MG63 (cell line): ENCODE measurements at regions not wholly inside any gene's neighbourhood (a gene's known extent, or its start where the extent isn't known, plus 50 kb on each side); places are given as distances from the start of the nearest gene placed in this dataset.
"Not testable (repeated sequence)": the region's sequence is repeated elsewhere in the genome, so short reads cannot be mapped to it uniquely, and the experiment has no call there.

Source experiments
- DNase-seq: peaks from one replicate; pipeline ENCODE4 v3.0.0-alpha.2; 2020
- H3K27me3 ChIP-seq: fragments of 250-450 bp; sonication (Bioruptor Pico); 2 replicates; pipeline ENCODE4 v1.5.1; 2020; ENCODE audit warnings: mild to moderate bottlenecking, moderate library complexity
- H3K36me3 ChIP-seq: fragments of 250-450 bp; sonication (Bioruptor Pico); 2 replicates; pipeline ENCODE4 v1.5.1; 2020; ENCODE audit warnings: mild to moderate bottlenecking, moderate library complexity
- H3K4me3 ChIP-seq: fragments of 250-450 bp; sonication (Bioruptor Pico); 2 replicates; pipeline ENCODE4 v1.5.1; 2020; ENCODE audit warnings: mild to moderate bottlenecking, moderate library complexity
- H3K9me3 ChIP-seq: fragments of 250-450 bp; sonication (Bioruptor Pico); 2 replicates; pipeline ENCODE4 v1.5.1; 2020; ENCODE audit warnings: mild to moderate bottlenecking, moderate library complexity

DNA sequence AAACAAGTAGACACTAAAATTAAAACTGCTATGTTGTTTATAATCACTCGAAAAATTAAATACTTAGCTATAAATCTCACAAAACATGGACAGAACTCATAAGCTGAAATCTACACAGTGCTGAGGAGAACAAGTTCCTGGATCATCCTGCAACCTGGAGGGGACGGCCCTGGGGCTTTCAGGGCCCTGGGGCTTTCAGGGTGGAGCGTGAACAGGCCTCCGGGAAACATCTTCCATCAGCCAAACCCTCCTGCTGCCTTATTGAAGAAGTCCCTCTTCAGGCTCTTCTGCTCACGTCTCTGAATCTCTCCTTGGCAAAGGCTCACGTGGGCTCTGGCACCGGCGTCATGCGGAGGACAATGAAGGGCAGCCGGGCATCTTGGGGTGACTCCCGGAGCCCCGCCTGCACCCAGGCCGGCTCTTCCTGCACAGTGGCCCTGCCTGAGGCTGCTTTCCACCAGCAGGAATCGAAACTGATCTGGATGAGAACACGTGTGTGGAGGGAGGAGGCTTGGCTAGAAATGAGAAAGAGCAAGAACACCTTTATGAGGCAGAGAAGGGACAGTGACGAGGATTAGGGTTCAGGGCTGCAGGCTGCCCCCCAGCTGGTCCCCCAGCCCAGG, 127.3 kb downstream of the CDRT15L2 start:
- no peak for DNase-seq
- no peaks in the 10 kb centered on the region for H3K36me3 ChIP-seq
- H3K4me3 ChIP-seq = no peak overlapping the region
- H3K27me3 ChIP-seq = no peaks in the 10 kb centered on the region
- no peaks in the 10 kb centered on the region for H3K9me3 ChIP-seq

DNA sequence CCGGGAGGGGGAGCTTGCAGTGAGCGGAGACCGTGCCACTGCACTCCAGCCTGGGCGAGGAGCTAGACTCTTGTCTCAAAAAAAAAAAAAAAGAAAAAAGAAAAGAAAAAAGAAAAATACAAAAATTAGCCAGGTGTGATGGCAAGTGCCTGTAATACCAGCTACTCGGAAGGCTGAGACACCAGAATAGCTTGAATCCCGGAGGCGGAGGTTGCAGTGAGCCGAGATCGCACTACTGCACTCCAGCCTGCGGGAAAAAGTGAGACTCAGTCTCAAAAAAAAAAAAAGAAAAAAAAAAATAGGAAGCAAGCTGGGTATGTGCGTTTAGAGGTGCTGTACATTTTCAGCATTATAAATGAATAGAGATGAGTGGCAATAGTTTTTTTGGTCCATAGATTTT, 129.3 kb downstream of the CDRT15L2 start:
- DNase-seq, H3K4me3 ChIP-seq, H3K9me3 ChIP-seq, H3K36me3 ChIP-seq, H3K27me3 ChIP-seq: not testable (repeated sequence)

DNA sequence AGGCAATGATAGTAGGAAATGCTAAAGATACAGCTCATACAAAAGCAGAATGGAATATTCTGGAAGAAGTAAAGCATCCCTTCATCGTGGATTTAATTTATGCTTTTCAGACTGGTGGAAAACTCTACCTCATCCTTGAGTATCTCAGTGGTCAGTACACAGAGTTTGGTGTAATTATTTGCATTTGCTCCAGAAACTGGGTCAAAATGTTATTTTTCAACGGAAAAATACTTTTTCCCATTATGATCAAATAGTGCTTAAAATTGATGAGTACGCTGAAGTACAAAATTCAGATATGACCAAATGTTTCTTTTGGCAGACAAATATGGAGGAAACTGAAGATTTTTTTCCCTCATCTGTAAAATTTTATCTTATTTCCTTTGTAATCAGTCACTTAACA, 137.0 kb downstream of the CDRT15L2 start:
- DNase-seq, H3K27me3 ChIP-seq, H3K9me3 ChIP-seq, H3K36me3 ChIP-seq, H3K4me3 ChIP-seq: not testable (repeated sequence)

DNA sequence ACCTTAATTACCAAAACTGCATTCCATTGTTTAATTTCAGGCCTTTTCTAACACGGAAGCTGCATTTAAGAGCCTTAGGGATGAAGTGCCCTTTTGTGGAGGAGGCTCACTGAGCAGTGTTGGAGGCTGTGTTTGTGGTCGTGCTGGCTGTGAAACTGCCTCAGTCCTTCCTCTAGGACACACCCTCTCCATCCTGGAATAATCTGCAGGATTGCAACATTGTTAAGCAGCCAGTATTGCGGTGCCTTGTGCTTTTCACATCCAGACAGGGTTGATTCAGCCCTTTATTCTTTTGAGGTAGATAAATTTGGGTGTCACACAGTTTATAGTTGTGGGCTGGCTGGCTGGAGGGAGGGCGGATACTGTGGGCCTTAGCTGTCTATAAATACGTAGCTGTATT, 141.6 kb downstream of the CDRT15L2 start:
- DNase-seq = no peak
- H3K4me3 ChIP-seq = no peak overlapping the region

DNA sequence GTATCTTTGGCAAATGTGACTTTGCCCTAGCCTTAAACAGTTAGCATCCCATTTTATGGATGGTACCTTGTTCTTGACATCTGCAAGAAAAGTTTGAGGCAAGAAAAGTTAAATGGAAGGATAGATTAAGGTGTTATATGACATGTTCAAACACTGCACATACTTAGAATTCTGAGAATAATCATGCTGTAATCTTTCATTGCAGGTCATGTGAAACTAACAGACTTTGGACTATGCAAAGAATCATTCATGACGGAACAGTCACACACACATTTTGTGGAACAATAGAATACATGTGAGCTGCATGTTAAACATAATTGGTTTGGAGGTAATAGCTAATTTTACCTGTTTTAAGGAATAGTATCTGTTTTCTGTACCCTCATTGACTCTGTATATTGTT, 144.9 kb downstream of the CDRT15L2 start:
- H3K36me3 ChIP-seq, DNase-seq, H3K4me3 ChIP-seq, H3K27me3 ChIP-seq, H3K9me3 ChIP-seq: not testable (repeated sequence)

More for the DNA sequence above, 141.6 kb downstream of the CDRT15L2 start:
- H3K9me3 ChIP-seq = no peaks in the 10 kb centered on the region
- H3K27me3 ChIP-seq = no peaks in the 10 kb centered on the region
- no peaks in the 10 kb centered on the region for H3K36me3 ChIP-seq

DNA sequence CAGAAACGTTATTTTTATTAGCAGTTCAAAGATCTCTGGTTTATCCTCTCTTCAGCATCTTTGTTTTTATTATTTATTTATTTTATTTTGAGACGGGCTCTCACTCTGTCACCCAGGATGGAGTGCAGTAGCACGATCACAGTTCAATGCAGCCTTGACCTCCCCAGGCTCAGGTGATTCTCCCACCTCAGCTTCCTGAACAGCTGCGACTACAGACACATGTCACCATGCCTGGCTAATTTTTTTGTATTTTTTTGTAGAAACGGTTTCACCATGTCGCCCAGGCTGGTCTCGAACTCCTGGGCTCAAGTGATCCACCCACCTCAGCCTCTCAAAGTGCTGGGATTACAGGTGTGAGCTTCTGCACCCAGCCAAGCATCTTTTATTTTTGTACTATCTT, 147.7 kb downstream of the CDRT15L2 start:
- not testable (repeated sequence) for H3K4me3 ChIP-seq, H3K36me3 ChIP-seq, H3K9me3 ChIP-seq, DNase-seq, H3K27me3 ChIP-seq

DNA sequence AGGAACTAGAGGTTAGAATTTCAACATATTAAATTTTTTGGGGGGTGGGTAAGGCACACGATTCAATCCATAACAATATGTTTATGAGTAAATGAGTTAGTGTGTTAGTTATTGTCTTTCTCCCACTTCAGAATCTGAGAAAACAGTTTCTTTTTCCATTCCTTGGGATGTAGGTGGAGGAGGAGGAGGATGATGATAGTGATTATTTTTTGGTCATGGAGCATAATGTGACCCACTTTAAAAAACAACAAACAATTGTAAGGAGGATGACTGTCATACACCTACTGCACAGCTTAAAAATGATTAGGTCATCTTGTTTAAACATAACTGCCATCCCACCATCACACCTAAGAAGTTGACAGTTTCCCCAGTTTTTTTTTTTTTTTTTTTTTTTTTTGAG, 148.7 kb downstream of the CDRT15L2 start:
- Histone ChIP-seq H3K36me3 (no peaks in the 10 kb centered on the region), H3K4me3 (no peak overlapping the region), H3K9me3 (no peaks in the 10 kb centered on the region), H3K27me3 (no peaks in the 10 kb centered on the region)
- DNase-seq = no peak

DNA sequence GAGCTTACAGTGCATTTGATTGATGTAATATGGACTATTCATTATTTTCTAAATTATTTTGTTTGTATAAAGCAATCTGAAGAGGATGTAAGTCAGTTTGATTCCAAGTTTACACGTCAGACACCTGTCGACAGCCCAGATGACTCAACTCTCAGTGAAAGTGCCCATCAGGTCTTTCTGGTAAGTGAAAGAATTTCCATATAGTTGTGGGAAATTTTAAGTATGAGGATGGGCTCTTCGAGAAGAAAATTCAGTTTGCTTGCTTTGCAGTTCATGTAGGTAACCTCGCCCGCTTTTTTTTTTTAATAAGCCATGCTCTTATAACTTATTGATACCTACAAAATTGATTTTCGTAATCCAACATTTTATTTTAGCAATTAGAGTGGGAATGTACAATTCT, 151.6 kb downstream of the CDRT15L2 start:
- H3K27me3 ChIP-seq, H3K36me3 ChIP-seq, DNase-seq, H3K9me3 ChIP-seq, H3K4me3 ChIP-seq: not testable (repeated sequence)

DNA sequence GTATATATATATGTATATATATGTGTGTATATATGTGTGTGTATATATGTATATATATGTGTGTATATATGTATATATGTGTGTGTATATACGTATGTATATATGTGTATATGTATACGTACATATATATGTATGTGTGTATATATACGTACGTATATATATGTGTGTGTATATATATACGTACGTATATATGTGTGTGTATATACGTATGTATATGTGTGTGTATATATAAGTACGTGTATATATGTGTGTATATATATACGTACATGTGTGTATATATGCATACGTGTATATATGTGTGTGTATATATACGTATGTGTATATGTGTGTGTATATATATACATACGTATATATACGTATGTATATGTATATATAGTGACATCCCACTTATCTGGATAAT, 154.4 kb downstream of the CDRT15L2 start:
- Histone ChIP-seq H3K27me3 (no peaks in the 10 kb centered on the region), H3K9me3 (no peaks in the 10 kb centered on the region), H3K4me3 (no peak overlapping the region), H3K36me3 (no peaks in the 10 kb centered on the region)
- DNase-seq = no peak

DNA sequence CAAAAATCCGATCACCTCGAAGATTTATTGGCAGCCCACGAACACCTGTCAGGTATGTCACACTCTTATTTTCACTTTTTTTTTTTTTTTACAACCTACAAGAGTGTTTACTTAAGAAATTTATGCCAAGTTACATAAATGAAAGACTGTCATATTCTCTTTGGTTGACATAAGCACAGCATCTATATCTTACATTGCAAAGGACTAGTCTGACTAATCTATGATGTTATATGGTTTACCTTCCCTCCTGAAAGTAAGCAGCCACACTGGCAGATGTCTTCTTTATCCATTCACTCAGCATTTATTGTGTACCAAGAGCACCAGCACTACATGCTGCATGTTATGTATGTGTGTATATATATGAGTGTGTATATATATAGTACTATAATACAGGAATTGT, 156.3 kb downstream of the CDRT15L2 start:
- Histone ChIP-seq H3K4me3 (no peak overlapping the region), H3K9me3 (no peaks in the 10 kb centered on the region), H3K36me3 (no peaks in the 10 kb centered on the region), H3K27me3 (peaks cover under 1% of the 10 kb centered on the region; the same call in 1 of the 2 replicates)
- no peak for DNase-seq

DNA sequence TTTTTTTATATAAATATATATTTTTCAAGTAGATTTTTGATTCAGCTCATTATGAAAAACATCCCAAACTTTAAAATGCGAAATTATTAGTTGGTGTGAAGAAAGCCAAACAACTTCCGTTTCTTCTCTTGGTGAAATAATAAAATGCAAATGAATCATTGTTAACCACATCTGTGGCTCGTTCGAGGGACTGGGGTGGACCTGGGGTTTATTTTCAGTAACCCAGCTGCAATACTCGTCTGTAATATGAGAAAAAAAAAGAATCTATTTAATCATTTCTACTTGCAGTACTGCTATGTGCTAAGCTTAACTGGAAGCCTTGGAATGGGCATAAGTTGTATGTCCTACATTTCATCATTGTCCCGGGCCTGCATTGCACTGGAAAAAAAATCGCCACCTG, 158.1 kb downstream of the CDRT15L2 start:
- not testable (repeated sequence) for H3K27me3 ChIP-seq, DNase-seq, H3K36me3 ChIP-seq, H3K9me3 ChIP-seq, H3K4me3 ChIP-seq

DNA sequence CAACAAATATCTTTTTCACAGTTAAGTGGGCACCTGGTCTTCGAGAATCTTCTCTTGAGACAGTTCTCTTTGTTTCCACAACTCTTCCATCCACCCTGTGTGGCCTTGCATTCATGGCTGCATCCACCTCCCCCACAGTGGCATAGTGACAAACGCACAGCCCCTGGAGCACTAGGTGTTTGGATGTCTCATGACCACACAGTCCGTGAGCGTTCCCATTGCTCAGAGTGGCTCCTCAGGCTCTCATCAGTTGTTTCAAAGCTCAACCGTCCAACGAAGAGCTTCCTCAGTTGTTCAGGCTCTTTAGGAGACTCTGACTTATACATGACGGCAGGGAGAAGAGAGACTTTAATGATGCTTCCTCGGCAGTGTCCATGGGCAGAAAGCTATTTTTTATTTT, 191.6 kb downstream of the CDRT15L2 start:
- DNase-seq = no peak
- Histone ChIP-seq H3K36me3 (no peaks in the 10 kb centered on the region), H3K27me3 (no peaks in the 10 kb centered on the region)

DNA sequence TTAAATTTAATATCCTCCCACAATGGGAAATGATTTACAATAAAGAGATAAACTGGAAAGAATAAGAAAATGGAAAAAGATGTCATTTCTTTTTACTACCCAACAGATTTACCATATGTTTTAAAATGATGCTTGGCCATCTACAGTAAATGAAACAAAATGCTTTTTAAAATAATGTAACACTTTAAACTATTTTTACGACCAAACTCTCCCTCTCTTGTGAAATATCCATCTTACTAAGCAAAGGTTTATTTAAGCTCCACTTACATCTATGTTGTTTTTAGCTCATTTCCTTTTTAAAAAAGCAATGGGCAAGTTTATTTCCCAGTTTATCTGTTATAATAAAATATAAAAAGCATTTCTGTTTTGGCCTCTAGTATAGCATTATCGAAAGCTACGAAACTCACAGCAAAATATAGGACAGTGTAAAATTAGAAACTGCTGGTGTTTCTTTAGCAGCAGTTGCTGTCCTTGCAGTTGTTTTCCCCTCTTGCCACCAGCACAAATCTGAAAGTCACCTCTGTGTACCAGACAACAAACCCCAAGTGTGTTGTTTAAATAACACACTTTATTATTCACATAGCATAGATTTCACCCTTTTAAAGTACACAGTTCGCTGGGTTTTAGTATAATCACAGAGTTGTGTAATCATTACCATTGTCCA, 195.1 kb downstream of the CDRT15L2 start:
- no peak overlapping the region for H3K4me3 ChIP-seq
- no peaks in the 10 kb centered on the region for H3K9me3 ChIP-seq
- DNase-seq = no peak
- no peaks in the 10 kb centered on the region for H3K36me3 ChIP-seq
- H3K27me3 ChIP-seq = no peaks in the 10 kb centered on the region

More for the DNA sequence above, 191.6 kb downstream of the CDRT15L2 start:
- no peak overlapping the region for H3K4me3 ChIP-seq
- H3K9me3 ChIP-seq = no peaks in the 10 kb centered on the region

DNA sequence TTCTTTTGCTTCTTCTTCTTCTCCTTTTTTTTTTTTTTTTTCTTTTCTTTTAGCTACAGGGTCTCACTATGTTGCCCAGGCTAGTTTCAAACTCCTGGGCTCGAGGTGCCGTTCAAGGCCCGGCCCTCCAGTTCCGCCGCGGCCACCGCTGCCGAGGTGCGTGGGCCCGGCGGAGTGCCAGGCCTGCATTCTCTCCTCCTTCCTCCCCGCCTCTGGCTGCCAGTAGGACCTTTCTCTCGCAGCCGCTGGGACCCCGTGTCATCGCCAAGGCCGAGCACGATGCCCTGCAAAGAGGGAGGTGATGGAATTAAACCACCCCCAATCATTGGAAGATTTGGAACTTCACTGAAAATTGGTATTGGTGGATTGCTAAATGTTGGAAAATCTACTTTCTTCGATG, 195.8 kb downstream of the CDRT15L2 start:
- Histone ChIP-seq H3K27me3 (no peaks in the 10 kb centered on the region), H3K4me3 (no peak overlapping the region), H3K36me3 (no peaks in the 10 kb centered on the region), H3K9me3 (no peaks in the 10 kb centered on the region)
- no peak for DNase-seq

DNA sequence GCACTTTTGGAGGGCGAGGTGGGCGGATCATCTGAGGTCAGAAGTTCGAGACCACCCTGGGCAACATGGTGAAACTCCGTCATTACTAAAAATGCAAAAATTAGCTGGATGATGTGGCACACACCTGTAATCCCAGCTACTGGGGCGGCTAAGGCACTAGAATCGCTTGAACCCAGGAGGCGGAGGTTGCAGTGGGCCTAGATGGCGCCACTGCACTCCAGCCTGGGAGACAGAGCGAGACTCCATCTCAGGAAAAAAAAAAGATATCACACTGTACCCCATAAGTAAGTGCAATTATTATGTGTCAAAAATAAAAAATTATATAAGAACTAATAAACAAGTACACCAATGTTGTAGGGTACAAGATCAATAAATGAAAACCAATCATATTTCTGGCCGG, 200.0 kb downstream of the CDRT15L2 start:
- Histone ChIP-seq H3K36me3 (no peaks in the 10 kb centered on the region), H3K4me3 (no peak overlapping the region), H3K27me3 (no peaks in the 10 kb centered on the region), H3K9me3 (no peaks in the 10 kb centered on the region)
- DNase-seq = no peak

DNA sequence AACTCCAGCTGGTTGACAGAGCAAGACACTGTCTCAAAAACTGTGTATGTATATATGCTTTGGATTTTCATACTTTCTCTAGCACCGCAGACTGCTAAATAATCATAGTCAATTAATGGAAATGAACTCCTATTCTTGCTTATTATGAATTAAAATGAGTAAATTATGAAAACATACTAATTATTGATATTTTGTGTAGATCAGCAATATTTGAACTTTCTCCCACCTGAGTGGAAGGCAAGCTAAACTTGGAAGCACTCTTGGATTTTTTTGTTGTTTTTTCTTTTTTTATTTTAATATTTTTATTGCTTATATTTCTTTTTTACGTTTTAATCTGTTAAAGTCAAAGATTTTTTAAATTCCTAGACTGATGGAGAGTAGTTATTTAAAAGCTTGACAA, 201.7 kb downstream of the CDRT15L2 start:
- Histone ChIP-seq H3K9me3 (no peaks in the 10 kb centered on the region), H3K36me3 (no peaks in the 10 kb centered on the region), H3K4me3 (no peak overlapping the region), H3K27me3 (no peaks in the 10 kb centered on the region)
- no peak for DNase-seq

DNA sequence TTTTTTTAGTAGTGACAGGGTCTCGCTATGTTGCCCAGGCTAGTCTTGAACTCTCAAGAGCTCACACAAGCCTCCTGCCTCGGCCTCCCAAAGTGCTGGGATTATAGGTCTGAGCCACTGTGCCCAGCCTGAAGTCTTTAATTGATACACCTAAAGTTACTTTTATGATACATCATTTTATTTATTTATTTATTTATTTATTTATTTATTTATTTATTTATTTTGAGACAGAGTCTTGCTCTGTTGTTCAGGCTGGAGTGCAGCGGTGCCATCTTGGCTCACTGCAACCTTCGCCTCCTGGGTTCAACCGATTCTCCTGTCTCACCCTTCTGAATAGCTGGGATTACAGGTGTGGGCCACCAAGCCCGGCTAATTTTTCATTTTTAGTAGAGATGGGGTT, 202.3 kb downstream of the CDRT15L2 start:
- not testable (repeated sequence) for DNase-seq, H3K36me3 ChIP-seq, H3K4me3 ChIP-seq, H3K9me3 ChIP-seq, H3K27me3 ChIP-seq

DNA sequence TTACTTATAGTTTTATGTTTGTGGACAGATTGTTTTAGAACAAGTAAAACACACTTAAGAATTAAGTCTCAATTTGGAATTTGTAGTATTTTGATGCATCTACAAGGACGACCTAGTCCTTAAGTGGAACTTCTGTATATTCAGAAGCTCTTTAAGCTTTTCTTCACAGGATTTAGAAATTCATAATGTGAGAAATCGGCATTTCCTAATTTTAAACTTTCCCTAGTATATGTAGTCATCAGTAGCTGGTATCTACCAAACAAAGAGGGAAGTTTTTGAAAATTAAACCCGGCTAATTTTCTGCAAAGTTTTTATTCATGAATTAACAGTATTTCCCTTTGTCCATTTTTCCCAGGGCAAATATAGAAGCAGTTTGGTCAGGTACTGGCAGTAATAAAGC, 203.6 kb downstream of the CDRT15L2 start:
- Histone ChIP-seq H3K36me3 (no peaks in the 10 kb centered on the region), H3K27me3 (no peaks in the 10 kb centered on the region), H3K4me3 (no peak overlapping the region), H3K9me3 (no peaks in the 10 kb centered on the region)
- DNase-seq = no peak
